GM18867 (cell line): ENCODE measurements at regions not wholly inside any gene's neighbourhood (a gene's known extent, or its start where the extent isn't known, plus 50 kb on each side); places are given as distances from the start of the nearest gene placed in this dataset.

Experiments used
- ATAC-seq: cut with Tn5 transposase; IDR thresholded peaks from one replicate; pipeline ENCODE4 v1.9.1; 2021; ENCODE audit warnings: mild to moderate bottlenecking, moderate library complexity; ENCODE audit not compliant: unreplicated experiment

DNA sequence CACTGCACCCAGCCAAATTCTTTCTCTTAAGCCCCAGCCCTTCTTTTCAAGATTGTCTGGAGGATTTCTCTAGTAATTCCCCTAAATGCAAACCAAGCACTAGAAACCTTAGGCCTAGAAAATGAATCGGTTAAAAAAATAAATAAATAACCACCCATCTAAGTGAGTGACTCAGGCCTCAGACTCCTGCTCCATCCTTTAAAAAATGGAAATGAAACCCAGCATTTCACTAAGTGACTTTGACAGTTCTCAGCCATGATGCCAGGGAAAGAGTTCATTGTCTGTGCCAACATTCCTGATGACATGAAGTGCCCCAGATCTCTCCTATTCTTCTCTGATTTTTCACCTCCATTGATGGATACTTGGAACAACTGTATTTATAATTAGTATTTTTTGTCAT lies 415.2 kb upstream of the DAB1 start:
- ATAC-seq = no peak

DNA sequence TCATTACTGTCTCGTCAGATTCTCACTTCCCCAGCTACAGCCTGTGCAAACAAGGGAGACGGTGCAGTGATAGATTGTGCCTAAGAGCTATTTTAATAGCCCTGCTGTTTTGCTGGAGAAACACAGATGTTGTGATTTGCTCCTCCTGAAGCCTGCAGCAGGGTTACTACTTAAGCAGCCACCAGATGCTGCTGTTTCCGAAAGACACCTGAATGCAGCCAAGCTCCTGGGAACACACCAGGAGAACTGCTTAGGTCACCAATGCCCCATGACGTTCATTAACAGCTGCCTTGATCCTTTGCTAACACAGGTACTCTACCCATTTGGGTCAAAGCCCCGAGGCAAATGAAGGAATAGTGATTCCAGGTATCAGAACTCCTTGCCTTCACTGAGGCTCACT lies 411.8 kb upstream of the DAB1 start:
- ATAC-seq = no peak

DNA sequence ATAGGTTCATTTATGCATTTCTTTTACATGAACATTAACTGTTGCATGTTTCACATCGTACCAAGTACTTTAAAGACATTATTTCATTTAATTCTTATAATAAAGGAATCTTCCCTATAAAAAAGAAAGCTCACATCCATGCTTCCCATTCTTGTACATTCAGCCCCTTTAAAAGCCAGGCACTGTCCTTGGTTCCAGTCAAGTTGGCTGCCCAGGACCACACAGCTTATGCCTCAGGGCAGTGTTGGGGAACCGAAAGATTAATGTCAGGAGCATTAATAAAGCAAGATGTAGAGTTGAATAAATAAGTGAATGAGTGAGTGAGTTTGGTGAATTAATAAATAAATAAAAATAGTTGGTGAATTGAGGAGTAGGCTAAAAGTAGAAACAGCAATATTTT lies 409.4 kb upstream of the DAB1 start:
- no peak for ATAC-seq

DNA sequence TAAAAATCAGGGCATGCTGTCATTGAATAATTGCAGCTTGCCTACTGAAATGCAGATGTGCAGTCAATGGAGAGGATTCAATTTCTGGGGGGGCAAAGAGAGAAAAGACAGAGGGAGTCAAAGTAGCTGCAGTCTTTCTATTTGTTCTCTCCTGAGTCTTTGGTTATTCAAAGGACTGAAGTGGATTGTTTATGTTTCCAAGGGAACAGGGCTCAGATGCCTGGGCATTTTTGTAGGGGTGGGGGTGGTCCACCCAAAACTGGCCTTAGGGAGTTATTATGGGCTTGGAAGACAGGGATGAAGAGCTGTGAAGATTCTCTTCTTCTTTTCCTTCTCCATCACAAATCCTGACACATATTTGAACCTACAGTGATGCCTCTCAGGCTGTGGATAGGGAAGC lies 408.8 kb upstream of the DAB1 start:
- ATAC-seq = no peak

DNA sequence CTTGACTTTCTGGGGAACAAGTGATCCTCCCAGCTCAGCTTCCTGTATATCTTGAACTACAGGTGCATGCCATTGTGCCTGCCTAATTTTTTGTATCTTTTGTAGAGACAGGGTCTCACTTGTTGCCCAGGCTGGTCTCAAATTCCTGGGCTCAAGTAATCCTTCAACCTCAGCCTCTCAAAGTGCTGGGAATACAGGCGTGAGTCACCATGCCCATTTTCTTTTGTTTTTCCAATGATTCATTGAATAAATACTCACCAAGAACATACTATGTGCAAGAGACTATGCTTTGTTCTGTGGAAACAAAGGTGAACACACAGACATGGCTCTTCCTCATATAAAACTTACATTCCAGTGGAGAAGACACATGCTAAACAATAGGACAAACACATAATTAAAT lies 407.8 kb upstream of the DAB1 start:
- ATAC-seq = no peak

DNA sequence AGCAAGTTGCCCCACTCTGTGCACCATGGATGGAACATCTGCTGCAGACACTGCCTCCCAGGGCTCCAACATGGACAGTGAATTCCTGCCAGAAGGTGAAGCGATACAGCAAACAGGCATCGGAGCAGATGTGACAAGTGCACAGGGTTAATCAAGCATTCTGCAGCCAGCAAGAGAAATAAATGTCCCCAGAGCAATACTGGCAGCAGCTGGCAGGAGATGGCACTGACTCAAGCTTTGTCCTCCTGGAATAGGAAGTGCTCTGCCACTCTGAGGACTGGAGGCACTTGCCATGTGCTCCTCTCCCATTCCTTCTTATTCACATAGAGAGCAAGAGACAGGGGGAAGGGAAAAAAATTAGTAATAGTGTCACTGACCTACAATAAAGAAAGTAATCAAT lies 402.7 kb upstream of the DAB1 start:
- ATAC-seq = no peak

DNA sequence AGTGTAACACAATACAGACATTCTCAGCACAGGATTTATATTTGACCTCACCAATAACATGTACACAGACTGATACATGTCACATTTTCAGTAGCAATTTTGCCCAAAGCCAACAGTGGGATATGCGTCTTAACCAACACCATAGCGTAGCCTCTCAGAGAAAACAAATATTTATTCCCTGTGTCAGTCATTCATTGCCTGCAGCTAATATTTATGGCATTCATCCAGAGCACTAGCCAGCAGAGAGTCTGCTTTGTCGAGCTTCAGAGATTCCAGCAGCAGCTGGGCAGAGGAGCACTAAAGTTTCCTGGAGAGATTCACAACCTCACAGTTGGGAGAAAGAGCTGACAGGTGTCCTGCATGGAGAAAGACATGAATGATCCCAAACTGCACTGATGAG lies 400.7 kb upstream of the DAB1 start:
- no peak for ATAC-seq

DNA sequence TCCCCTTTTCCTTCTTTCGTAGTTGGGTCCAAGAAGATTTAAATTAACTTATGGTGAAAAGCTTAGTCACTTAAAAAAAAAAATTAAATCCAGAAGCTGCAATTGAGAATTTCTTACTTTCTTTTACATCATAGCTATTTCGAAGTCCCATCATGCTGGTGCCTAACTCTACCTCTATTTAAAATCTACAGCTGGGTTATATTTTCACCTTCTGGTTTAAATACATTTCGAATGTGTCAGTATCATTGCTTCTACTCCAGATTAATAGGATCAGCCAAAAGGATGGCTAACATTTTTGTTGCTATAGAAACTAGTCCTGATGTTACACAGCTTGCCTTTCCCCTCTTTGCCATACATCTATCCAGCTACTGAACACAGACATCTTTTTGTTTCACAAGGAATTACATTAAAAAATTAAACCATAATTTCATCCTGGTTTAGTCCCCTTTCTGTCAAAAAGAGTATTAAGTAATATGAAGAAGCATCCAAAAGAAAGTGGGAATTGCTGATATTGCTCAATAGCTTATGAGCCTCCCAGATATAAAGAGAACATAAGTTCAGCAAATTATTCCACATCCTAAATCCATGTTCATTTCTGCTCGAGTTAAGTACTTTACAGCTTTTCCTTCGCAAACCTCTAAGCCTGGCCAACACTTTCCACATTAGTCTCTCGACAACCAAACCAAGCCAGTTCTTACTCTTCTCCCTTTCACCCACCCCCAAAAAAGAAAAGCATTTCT lies 396.7 kb upstream of the DAB1 start:
- no peak for ATAC-seq

DNA sequence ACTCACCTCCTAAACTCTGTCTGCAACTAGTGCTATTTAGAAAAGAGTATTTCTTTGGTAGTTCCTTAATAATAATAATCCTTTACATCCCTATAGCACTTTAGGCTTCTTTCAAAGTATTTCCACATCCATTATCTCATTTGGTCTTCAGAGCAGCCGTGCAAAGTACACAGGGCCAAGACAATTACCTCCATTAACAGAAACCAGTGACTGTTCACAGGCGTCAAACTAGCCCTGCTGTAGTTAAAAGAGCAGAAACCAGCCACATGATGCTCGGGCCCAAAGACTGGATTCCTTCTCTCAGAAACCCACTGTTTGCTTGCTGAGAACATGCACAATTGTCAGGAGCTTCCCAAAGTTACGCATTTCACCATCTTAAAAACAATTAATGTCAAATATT lies 396.0 kb upstream of the DAB1 start:
- ATAC-seq = no peak

DNA sequence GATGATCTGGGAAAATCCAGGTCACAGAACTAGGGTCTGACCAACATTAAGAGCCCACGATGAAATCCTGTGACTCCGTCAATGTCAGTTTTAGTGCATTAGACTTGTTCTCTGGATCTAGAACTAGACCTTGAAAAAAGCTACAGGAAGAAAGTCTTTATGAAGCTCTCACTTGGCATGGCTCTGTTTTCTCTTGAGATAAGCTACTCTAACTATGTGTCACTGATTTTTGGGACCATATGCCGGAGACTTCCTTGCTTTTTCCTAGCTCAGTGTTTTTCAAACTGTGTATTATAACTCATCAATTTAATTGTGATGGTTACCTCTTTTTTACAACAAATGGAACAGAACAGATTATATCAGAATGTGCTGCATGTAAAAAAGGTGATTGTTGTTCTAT lies 379.7 kb upstream of the DAB1 start:
- no peak for ATAC-seq

DNA sequence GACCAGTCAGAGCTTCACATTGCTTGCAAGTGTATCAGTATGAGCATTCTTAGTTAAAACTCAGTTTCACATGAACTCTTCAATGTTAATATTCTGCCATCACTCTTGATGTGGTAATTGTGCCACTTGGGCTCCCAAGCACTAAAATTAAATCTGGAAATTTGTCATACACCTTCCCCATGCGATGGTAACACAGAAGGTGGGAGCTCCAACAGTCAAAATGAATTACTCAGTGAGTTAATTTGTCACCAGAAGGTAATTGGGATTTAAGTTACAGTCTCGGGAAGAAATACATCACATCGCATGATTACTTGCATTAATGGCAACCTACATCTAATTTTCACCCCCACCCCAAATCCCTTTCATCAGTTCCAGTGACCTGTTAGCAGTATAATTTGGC lies 376.5 kb upstream of the DAB1 start:
- no peak for ATAC-seq

DNA sequence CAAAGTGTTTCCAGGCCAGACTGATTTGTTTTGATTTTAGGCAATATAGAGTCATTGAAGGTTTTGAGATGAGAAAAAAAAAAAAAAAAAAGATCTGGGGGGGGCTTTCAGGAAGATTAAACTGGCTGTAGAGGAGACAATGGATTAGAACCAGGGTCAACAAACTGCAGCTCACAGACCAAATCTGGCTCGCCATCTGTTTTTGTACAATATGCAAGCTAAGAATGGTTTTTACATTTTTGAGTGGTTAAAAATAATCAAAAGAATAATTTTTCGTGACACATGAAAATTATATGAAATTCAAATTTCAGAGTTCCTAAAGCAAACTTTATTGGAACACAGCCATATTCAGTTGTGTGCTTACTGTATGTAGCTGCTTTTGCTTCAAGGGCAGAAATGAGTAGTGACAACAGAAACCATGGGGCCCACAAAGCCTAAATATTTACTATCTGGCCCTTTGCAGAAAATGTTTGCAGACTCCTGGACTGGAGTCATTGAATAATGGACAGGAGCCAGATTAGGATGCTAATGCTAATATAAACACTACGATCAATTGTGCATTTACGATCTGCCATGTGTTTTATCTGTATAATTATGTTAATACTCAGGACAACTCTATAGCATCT lies 375.7 kb upstream of the DAB1 start:
- no peak for ATAC-seq

DNA sequence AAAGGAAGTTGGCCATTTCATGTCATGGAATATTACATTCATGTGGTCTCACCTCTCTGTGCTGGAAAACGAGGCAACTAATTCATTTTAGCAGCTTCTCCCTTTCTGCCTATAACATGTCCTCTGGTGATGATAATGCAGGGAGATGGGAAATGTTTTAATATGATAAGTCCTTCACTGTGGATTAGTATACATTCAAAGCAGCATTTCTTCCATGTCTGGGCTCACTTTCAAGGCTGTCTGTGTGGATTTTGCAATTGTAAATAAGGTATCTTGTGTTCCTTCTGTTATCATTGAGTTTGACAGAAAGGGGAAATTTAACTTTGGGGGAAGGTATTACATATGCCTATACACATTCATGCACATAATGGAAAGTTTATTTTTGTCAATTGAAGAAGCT lies 374.7 kb upstream of the DAB1 start:
- ATAC-seq = no peak

DNA sequence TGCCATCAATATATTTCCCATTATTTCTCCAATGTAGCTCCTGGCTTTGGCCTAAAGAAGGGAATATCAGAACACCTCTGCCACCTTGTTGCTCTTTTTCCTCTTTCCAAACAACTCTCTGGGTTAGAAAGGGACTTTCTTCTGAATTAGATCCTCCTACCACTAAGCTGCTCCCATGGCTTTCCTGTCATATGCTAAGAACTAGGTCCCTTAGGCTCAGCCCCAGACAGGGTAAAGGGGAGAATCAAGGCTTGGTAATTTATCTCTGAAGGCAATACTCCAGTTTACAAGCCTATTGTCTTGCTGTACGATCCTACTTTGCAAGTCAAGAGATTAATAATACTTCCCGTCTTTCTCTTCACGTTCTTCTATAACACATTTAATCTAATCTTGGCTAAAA lies 373.2 kb upstream of the DAB1 start:
- no peak for ATAC-seq

DNA sequence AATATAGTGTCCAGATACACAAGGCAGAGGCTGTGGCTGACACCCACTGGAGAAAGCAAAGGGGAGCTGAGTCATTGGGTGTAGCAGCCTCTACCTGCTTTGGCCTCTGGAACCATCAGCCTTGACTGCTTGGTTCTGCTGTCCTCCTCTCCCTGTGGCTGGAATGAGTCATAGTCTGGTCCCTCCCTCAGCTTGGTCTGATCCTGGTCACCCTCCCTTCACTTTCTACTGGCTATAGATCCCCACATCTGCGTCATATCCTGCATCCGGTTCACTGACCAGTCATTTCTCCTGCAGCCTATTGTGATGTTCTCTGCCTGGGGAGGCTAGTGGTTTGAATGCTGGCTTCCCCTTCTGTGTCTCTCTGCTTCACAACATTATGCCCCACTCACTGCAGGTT lies 372.8 kb upstream of the DAB1 start:
- ATAC-seq = no peak

DNA sequence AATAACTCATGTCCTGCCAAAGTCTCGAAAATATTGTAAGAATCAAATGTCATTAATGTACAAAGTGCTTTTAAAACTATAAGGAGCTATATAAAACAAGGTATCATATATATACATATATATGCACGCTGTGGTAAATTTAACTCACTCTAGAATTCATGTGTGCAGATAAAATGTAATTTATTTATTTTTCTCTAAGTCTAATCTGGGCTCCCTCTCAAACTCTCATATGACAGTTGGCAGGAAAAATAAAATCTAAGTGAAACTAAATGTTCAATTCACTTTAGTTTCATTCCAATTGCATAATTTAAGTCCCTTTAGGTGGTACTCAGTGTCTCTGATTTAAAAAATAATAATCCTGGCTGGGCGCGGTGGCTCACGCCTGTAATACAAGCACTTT lies 372.0 kb upstream of the DAB1 start:
- ATAC-seq = no peak

DNA sequence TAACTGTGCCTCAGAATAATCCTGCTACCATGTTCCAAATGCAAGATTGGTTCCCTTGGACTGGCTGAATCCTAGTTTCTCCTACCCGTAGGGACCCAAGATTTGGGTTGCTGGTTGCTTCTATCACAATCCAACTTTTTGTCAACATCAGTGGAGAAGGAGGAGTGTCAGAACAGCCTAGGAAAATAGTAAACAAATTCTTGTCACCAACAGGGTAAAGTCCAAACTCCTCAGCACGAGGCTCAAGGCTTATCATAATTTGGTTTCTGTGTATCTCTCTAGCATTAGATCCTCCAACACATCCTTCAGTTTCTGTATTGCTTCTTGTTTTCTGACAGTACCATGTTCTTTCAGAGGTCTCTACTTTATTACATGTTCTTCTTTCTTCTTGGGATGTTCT lies 370.2 kb upstream of the DAB1 start:
- no peak for ATAC-seq

DNA sequence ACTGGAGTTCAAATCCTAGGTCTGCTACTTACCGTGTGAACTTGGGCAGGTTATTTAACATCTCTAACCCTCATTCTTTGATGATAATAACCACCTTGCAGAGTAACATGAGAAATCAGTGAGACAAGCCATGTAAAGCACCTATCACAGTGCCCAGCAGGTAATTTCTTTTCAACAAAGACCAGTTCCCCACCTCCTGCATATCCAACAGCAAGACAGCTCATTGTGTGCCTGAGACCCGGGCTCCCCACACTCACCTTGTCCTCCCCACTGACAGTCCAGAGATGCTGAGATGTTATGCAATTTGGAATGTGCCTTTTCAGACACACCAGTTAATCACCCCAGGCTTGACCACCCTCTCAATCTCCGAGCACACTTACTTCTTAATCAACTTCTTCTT lies 367.6 kb upstream of the DAB1 start:
- ATAC-seq = no peak

DNA sequence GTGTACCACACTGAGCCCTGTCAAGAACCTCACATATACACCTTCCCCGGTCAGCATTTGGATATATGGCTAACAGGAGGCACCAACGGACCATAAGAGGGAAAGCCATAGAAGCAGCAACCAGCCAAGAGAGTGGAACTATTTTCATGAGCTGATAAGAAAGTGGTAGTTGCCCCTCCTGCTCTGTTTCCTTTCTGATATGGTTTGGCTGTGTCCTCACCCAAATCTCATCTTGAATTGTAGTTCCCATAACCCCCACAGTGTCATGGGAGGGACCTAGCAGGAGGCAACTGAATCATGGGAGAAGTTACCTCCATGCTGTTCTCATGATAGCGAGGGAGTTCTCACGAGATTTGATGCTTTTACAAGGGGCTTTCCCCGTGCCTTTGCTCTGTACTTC lies 366.1 kb upstream of the DAB1 start:
- no peak for ATAC-seq

DNA sequence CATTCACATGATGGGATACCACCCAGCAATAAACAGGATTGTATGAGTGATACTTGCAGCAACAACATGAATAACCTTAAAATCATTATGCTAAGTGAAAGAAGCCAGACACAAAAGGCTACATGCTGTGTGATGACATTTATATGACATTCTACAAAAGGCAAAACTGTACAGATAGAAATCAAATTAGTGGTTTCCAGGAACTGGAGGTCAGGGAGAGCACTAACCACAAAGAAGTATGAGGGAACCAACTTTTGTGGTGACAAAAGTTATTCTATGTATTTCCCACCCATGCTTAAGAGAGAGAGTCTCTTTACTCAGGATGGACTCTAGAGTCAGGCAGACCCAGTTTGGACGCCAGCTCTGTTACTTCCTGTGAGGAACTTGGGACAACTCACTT lies 364.5 kb upstream of the DAB1 start:
- ATAC-seq = no peak

DNA sequence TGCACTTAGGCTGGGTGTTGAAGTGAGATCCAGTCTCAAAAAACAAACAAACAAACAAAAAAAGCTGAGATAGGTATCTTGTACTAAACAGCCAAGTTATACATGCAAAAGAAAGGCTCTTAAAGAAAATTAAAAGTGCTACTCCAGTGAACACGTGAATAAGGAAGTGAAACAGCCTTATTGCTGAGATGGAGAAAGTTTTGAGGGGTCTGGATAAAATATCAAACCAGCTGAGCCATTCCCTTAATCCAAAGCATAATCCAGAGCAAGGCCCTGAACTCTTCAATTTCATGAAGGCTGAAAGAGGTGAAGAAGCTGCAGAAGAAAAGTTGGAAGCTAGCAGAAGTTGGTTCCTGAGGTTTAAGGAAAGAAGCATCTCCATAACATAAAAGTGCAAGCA lies 360.5 kb upstream of the DAB1 start:
- ATAC-seq = no peak

DNA sequence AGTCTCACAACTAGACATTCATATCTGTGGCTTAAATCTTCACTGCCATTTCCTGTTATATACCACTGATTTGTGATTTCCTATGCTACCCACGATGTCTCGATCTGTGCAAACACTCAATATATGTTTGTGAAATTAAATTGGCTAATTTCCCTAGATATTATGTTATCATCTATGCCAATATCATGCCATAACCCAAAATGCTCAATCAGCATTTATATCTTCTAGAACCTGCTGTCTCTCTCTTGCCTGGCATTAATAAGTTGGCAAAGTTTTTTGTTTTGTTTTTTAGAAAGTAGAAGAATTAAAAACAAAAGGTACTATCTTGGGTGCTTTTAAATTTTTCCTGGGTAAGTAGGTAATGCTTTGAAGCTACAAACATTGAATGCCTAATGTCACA lies 358.5 kb upstream of the DAB1 start:
- no peak for ATAC-seq

DNA sequence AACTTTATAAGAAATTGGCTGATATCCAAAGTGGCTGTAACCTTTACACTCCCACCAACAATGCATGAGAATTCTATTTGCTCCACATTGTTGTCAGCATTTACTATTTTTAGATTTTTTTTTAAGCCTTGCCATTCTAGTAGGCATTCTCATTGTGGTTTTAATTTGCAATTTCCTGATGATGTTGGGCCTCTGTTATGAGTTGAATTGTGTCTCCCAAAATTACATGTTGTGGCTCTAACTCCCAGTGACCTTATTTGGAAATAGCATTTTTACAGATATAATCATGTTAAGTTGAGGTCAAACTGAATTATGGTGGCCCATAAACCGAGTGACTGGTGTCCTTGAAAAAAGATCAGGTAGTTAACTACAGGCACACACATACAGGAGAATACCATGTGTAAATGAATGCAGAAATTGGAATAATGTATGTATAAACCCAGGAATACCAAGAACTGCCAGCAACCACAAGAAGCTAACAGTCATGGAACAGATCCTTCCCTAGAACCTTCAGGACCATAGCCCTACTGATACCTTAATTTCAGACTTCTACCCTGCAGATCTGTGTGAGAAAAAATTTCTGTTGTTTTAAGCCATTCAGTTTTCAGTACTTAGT lies 348.8 kb upstream of the DAB1 start:
- ATAC-seq = no peak
